H1 (cell line): ENCODE measurements at regions not wholly inside any gene's neighbourhood (a gene's known extent, or its start where the extent isn't known, plus 50 kb on each side); places are given as distances from the start of the nearest gene placed in this dataset.

ENCODE experiments used
- CTCF ChIA-PET: fragments of 300-600 bp; sonication (Branson Sonifier 250); formaldehyde crosslinking; loops from one replicate; lab custom pipeline; 2021; ENCODE audit not compliant: partially characterized antibody; lab: Charles Lee
- POLR2A ChIA-PET: fragments of 300-600 bp; sonication (Branson Sonifier 250); formaldehyde crosslinking; loops from one replicate; lab custom pipeline; 2021; ENCODE audit warnings: inconsistent platforms; ENCODE audit not compliant: partially characterized antibody; lab: Charles Lee
- DNase-seq, 2 experiments: peaks; one replicate each; pipeline versions ENCODE4 v3.0.0 to v3.0.0-alpha.2; 2010 to 2022; ENCODE audit warnings: low spot score in 2 of 2, low read depth in 1 of 2, mixed read lengths in 1 of 2
- FAIRE-seq: peaks from 2 replicates; lab custom pipeline; 2011; peaks lifted over from hg19 to GRCh38; lab: Jason Lieb, UNC
- H2AFZ ChIP-seq: 2 replicates; pipeline ENCODE4 v1.8.1; 2012; ENCODE audit warnings: low read length, inconsistent platforms
- H2AK5ac ChIP-seq: 2 replicates; pipeline ENCODE4 v1.6.1; 2013; ENCODE audit warnings: low read depth, low read length
- H2BK120ac ChIP-seq: replicated peaks from 2 replicates; pipeline ENCODE3; 2013; ENCODE audit warnings: low read depth, low read length, inconsistent platforms
- H2BK12ac ChIP-seq: 2 replicates; pipeline ENCODE4 v1.6.1; 2013; ENCODE audit warnings: low read depth, low read length
- H2BK15ac ChIP-seq: 2 replicates; pipeline ENCODE4 v1.6.1; 2013; ENCODE audit warnings: low read length
- H2BK20ac ChIP-seq: 2 replicates; pipeline ENCODE4 v1.6.1; 2013; ENCODE audit warnings: low read length
- H2BK5ac ChIP-seq: 2 replicates; pipeline ENCODE4 v1.6.1; 2013; ENCODE audit warnings: low read depth, low read length
- H3K14ac ChIP-seq: 2 replicates; pipeline ENCODE4 v1.6.1; 2013; ENCODE audit warnings: inconsistent platforms; ENCODE audit not compliant: insufficient read length
- H3K18ac ChIP-seq: 2 replicates; pipeline ENCODE4 v1.6.1; 2013; ENCODE audit warnings: low read length; ENCODE audit errors: extremely low read depth
- H3K23ac ChIP-seq: 2 replicates; pipeline ENCODE4 v1.6.1; 2013; ENCODE audit warnings: inconsistent platforms; ENCODE audit not compliant: insufficient read length
- H3K23me2 ChIP-seq: 2 replicates; pipeline ENCODE4 v1.6.1; 2013; ENCODE audit warnings: low read depth, low read length
- H3K27ac ChIP-seq: 2 replicates; pipeline ENCODE4 v1.6.1; 2011; ENCODE audit warnings: low read depth, low read length, inconsistent platforms
- H3K27me3 ChIP-seq, 4 experiments: replicated peaks in 1 of 4; 1 replicate in 1 of 4; 2 replicates in 3 of 4; pipeline versions ENCODE4 v1.6.1 to v1.8.1; 2011 to 2013; ENCODE audit warnings: low read length in 3 of 4, mild to moderate bottlenecking in 3 of 4, inconsistent platforms in 2 of 4, mixed read lengths in 2 of 4, moderate library complexity in 1 of 4; ENCODE audit not compliant: control insufficient read depth in 3 of 4, insufficient read depth in 3 of 4; ENCODE audit errors: extremely low read depth in 1 of 4
- H3K36me3 ChIP-seq, 4 experiments: 2 replicates each; pipeline versions ENCODE4 v1.6.1 to v1.8.1; 2011 to 2013; ENCODE audit warnings: mild to moderate bottlenecking in 4 of 4, low read length in 3 of 4, moderate library complexity in 2 of 4, control low read depth in 1 of 4, inconsistent platforms in 1 of 4; ENCODE audit not compliant: insufficient read depth in 4 of 4, control insufficient read depth in 2 of 4
- H3K4ac ChIP-seq: replicated peaks from 2 replicates; pipeline ENCODE3; 2013; ENCODE audit warnings: low read length, low read depth, mixed read lengths, inconsistent platforms; ENCODE audit not compliant: insufficient read length
- H3K4me1 ChIP-seq, 4 experiments: replicated peaks in 1 of 4; 1 replicate in 1 of 4; 2 replicates in 3 of 4; pipeline versions ENCODE4 v1.6.1 to v1.8.1; 2011 to 2013; ENCODE audit warnings: low read length in 3 of 4, inconsistent platforms in 2 of 4, mixed read lengths in 1 of 4; ENCODE audit not compliant: insufficient read depth in 4 of 4, control insufficient read depth in 3 of 4
- H3K4me2 ChIP-seq, 2 experiments: 2 replicates each; pipeline versions ENCODE4 v1.6.1 to v1.8.1; 2011 to 2013; ENCODE audit warnings: low read depth in 2 of 2, low read length in 2 of 2, control low read depth in 1 of 2, inconsistent platforms in 1 of 2, mild to moderate bottlenecking in 1 of 2; ENCODE audit not compliant: insufficient read depth in 1 of 2
- H3K4me3 ChIP-seq, 4 experiments: fragments of 200-600, 300-600 bp in 1 of 4; sonication (generic), shearing (Covaris generic), sonication (Bioruptor Twin) in 1 of 4; 2 replicates each; pipeline versions ENCODE4 v1.5.1 to v1.8.1; 2011 to 2016; ENCODE audit warnings: low read length in 4 of 4, low read depth in 3 of 4, control low read depth in 2 of 4, inconsistent platforms in 2 of 4, mild to moderate bottlenecking in 2 of 4, mixed read lengths in 1 of 4, moderate library complexity in 1 of 4; ENCODE audit not compliant: insufficient read depth in 2 of 4; ENCODE audit errors: extremely low read depth in 1 of 4
- H3K56ac ChIP-seq: replicated peaks from 2 replicates; pipeline ENCODE3; 2013; ENCODE audit warnings: low read depth, mild to moderate bottlenecking, mixed read lengths, low read length, inconsistent platforms; ENCODE audit not compliant: insufficient read length
- H3K79me1 ChIP-seq: 2 replicates; pipeline ENCODE4 v1.6.1; 2013; ENCODE audit warnings: low read depth, low read length, control low read depth
- H3K79me2 ChIP-seq, 2 experiments: 2 replicates each; pipeline versions ENCODE4 v1.6.1 to v1.8.1; 2012 to 2013; ENCODE audit warnings: low read length in 2 of 2, mild to moderate bottlenecking in 2 of 2, inconsistent platforms in 1 of 2; ENCODE audit not compliant: insufficient read depth in 2 of 2, control insufficient read depth in 1 of 2
- H3K9ac ChIP-seq, 4 experiments: replicated peaks in 1 of 4; 1 replicate in 1 of 4; 2 replicates in 3 of 4; pipeline versions ENCODE4 v1.6.1 to v1.8.1; 2011 to 2013; ENCODE audit warnings: low read depth in 3 of 4, low read length in 3 of 4, control low read depth in 2 of 4, mild to moderate bottlenecking in 2 of 4, moderate library complexity in 2 of 4, inconsistent platforms in 1 of 4; ENCODE audit errors: extremely low read depth in 1 of 4
- H3K9me3 ChIP-seq, 2 experiments: 2 replicates each; pipeline versions ENCODE4 v1.6.1 to v1.8.1; 2012 to 2013; ENCODE audit warnings: mild to moderate bottlenecking in 2 of 2, moderate library complexity in 2 of 2, control low read depth in 1 of 2, inconsistent platforms in 1 of 2, low read depth in 1 of 2, low read length in 1 of 2, mixed read lengths in 1 of 2; ENCODE audit not compliant: insufficient read depth in 2 of 2
- H4K20me1 ChIP-seq, 2 experiments: replicated peaks in 1 of 2; 2 replicates each; pipeline versions ENCODE3 to v1.8.1; 2011 to 2013; ENCODE audit warnings: inconsistent platforms in 2 of 2, low read length in 2 of 2, mild to moderate bottlenecking in 1 of 2; ENCODE audit not compliant: insufficient read depth in 2 of 2, control insufficient read depth in 1 of 2
- H4K5ac ChIP-seq: 2 replicates; pipeline ENCODE4 v1.6.1; 2013; ENCODE audit warnings: low read length, low read depth, mixed read lengths, inconsistent platforms; ENCODE audit not compliant: insufficient read length
- H4K8ac ChIP-seq: 2 replicates; pipeline ENCODE4 v1.8.0; 2013; ENCODE audit warnings: mild to moderate bottlenecking, moderate library complexity, low read length, inconsistent platforms; ENCODE audit not compliant: insufficient read depth; ENCODE audit errors: extremely low read depth
- H4K91ac ChIP-seq: replicated peaks from 2 replicates; pipeline ENCODE3; 2013; ENCODE audit warnings: low read length, mixed read lengths, inconsistent platforms; ENCODE audit not compliant: insufficient read length
- BACH1 ChIP-seq: IDR thresholded peaks from 2 replicates; pipeline ENCODE4 v1.6.1; 2012; ENCODE audit warnings: low read length, improper control_type of control experiment
- JUND ChIP-seq: IDR thresholded peaks from 2 replicates; pipeline ENCODE4 v1.6.1; 2011; ENCODE audit warnings: mild to moderate bottlenecking, improper control_type of control experiment, low read length
- MAFK ChIP-seq: IDR thresholded peaks from 2 replicates; pipeline ENCODE4 v1.6.1; 2012; ENCODE audit warnings: low read depth, mild to moderate bottlenecking, improper control_type of control experiment, low read length
- POLR2AphosphoS5 ChIP-seq: IDR thresholded peaks from 2 replicates; pipeline ENCODE4 v1.6.1; 2011; ENCODE audit warnings: low read depth, low read length
- RBBP5 ChIP-seq: IDR thresholded peaks from 2 replicates; pipeline ENCODE4 v1.7.1; 2012; ENCODE audit warnings: low read depth, mild to moderate bottlenecking, inconsistent platforms, low read length, moderate library complexity, borderline replicate concordance
- SAP30 ChIP-seq: fragments of 300-600 bp; sonication (generic); IDR thresholded peaks from 2 replicates; pipeline ENCODE4 v1.7.1; 2012; ENCODE audit warnings: low read length, moderate library complexity, mild to moderate bottlenecking, inconsistent platforms; ENCODE audit not compliant: insufficient read depth, insufficient replicate concordance
- SP1 ChIP-seq: IDR thresholded peaks from 2 replicates; pipeline ENCODE4 v1.6.1; 2011; ENCODE audit warnings: low read depth, low read length
- SP2 ChIP-seq: IDR thresholded peaks from 2 replicates; pipeline ENCODE4 v1.6.1; 2012; ENCODE audit warnings: mild to moderate bottlenecking, low read length, inconsistent platforms
- TAF1 ChIP-seq: IDR thresholded peaks from 2 replicates; pipeline ENCODE4 v1.6.1; 2011; ENCODE audit warnings: mild to moderate bottlenecking, low read depth, low read length
- TAF7 ChIP-seq: optimal IDR thresholded peaks from 2 replicates; pipeline ENCODE3; 2011; ENCODE audit warnings: low read depth, mild to moderate bottlenecking, inconsistent platforms, low read length, moderate library complexity, borderline replicate concordance
- WGBS, 2 experiments: shearing (Covaris generic) in 1 of 2; methylation state at CpG; one replicate each; pipeline versions ENCODE4 v1.1.6 to v1.1.7; 2013 to 2015; ENCODE audit warnings: low lambda C conversion rate in 2 of 2, mixed read lengths in 2 of 2, inconsistent platforms in 1 of 2, low coverage in 1 of 2, missing lambda C conversion rate in 1 of 2; ENCODE audit not compliant: insufficient replicate concordance in 2 of 2, insufficient coverage in 1 of 2, insufficient read length in 1 of 2; ENCODE audit errors: extremely low coverage in 1 of 2, missing lambda C conversion rate in 1 of 2; 5-methylcytosine and 5-hydroxymethylcytosine counted together
- TF ChIP-seq, protein P1 (sequence below), 3 experiments: IDR thresholded peaks; 1 replicate in 2 of 3; 2 replicates in 1 of 3; pipeline versions ENCODE4 v1.5.1 to v1.6.1; 2011; ENCODE audit warnings: low read length in 3 of 3, mild to moderate bottlenecking in 3 of 3, inconsistent platforms in 2 of 3, low read depth in 1 of 3, moderate library complexity in 1 of 3; ENCODE audit not compliant: insufficient read depth in 1 of 3; ENCODE audit errors: control extremely low read depth in 1 of 3
- TF ChIP-seq, protein P2 (sequence below): IDR thresholded peaks from 2 replicates; pipeline ENCODE4 v1.6.1; 2012; ENCODE audit warnings: low read length, inconsistent platforms

DNA sequence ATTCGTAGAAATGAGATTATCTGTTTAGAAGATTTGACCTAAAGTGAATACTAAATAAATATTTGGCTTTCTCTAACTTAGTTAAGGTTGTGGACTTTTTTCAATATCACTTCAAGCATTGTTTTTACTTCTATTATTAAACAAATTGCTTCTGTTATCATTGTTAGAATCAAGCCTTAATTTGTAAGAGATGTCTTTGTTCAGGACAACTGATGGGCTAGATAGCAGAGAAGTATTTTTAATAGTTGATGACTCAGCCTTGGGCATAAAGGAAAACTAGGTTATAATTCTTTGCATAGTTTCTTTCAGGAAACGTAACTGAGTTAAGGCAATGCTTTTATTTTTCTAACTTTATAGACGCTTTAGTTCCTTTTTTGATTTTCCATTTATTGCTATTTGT, 128.8 kb upstream of the SMIM30 start:
- no peak overlapping the region for H2BK15ac ChIP-seq
- H2BK12ac ChIP-seq, result no peak overlapping the region
- H3K23me2 ChIP-seq, result no peaks in the 10 kb centered on the region
- H3K4ac ChIP-seq, result no peak overlapping the region
- FAIRE-seq (no peak), DNase-seq (no peak)
- no peak overlapping the region for H3K9ac ChIP-seq
- no peak overlapping the region for H4K5ac ChIP-seq
- no peaks in the 10 kb centered on the region for H4K20me1 ChIP-seq
- H3K4me2 ChIP-seq, result no peak overlapping the region
- WGBS, 2 experiments, result 84% methylated on average over 3 of the region's 3 CpGs; no CpG with 5 or more reads in 1 of the 2 experiments
- no peaks in the 10 kb centered on the region for H3K27me3 ChIP-seq
- H3K9me3 ChIP-seq, result no peaks in the 10 kb centered on the region
- no peak overlapping the region for H3K14ac ChIP-seq
- H4K8ac ChIP-seq, result no peak overlapping the region
- ChIA-PET CTCF (no interaction called here), POLR2A (no interaction called here)
- no peak overlapping the region for H3K23ac ChIP-seq
- no peak overlapping the region for H2AFZ ChIP-seq
- H2AK5ac ChIP-seq, result no peak overlapping the region
- no peaks in the 10 kb centered on the region for H3K36me3 ChIP-seq
- H4K91ac ChIP-seq, result no peak overlapping the region
- no peak overlapping the region for H2BK120ac ChIP-seq
- no peak overlapping the region for H2BK5ac ChIP-seq
- no peaks in the 10 kb centered on the region for H3K4me1 ChIP-seq
- no peak overlapping the region for H3K27ac ChIP-seq
- H3K56ac ChIP-seq, result no peak overlapping the region
- no peaks in the 10 kb centered on the region for H3K79me2 ChIP-seq
- no peak overlapping the region for H3K4me3 ChIP-seq
- H3K18ac ChIP-seq, result no peak overlapping the region
- no peaks in the 10 kb centered on the region for H3K79me1 ChIP-seq
- no peak overlapping the region for H2BK20ac ChIP-seq
- no peak for TF ChIP-seq SP2
- TF ChIP-seq MAFK, result no peak
- TF ChIP-seq, protein P1, sequence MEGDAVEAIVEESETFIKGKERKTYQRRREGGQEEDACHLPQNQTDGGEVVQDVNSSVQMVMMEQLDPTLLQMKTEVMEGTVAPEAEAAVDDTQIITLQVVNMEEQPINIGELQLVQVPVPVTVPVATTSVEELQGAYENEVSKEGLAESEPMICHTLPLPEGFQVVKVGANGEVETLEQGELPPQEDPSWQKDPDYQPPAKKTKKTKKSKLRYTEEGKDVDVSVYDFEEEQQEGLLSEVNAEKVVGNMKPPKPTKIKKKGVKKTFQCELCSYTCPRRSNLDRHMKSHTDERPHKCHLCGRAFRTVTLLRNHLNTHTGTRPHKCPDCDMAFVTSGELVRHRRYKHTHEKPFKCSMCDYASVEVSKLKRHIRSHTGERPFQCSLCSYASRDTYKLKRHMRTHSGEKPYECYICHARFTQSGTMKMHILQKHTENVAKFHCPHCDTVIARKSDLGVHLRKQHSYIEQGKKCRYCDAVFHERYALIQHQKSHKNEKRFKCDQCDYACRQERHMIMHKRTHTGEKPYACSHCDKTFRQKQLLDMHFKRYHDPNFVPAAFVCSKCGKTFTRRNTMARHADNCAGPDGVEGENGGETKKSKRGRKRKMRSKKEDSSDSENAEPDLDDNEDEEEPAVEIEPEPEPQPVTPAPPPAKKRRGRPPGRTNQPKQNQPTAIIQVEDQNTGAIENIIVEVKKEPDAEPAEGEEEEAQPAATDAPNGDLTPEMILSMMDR (IDR thresholded peaks at IDR 0.05; ENCODE audit: control extremely low read depth in 1 of 3, insufficient read depth in 1 of 3, low read depth in 1 of 3, low read length in 3 of 3), result no peak
- TF ChIP-seq, protein P2, sequence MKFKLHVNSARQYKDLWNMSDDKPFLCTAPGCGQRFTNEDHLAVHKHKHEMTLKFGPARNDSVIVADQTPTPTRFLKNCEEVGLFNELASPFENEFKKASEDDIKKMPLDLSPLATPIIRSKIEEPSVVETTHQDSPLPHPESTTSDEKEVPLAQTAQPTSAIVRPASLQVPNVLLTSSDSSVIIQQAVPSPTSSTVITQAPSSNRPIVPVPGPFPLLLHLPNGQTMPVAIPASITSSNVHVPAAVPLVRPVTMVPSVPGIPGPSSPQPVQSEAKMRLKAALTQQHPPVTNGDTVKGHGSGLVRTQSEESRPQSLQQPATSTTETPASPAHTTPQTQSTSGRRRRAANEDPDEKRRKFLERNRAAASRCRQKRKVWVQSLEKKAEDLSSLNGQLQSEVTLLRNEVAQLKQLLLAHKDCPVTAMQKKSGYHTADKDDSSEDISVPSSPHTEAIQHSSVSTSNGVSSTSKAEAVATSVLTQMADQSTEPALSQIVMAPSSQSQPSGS, result no peak
- TF ChIP-seq SAP30, result no peak
- TF ChIP-seq BACH1, result no peak
- no peak for TF ChIP-seq TAF1
- no peak for TF ChIP-seq SP1
- no peak for TF ChIP-seq TAF7
- TF ChIP-seq RBBP5, result no peak
- TF ChIP-seq POLR2AphosphoS5, result no peak
- no peak for TF ChIP-seq JUND
